NCI-H774 (cell line): ENCODE measurements at regions not wholly inside any gene's neighbourhood (a gene's known extent, or its start where the extent isn't known, plus 50 kb on each side); places are given as distances from the start of the nearest gene placed in this dataset.
"Not testable (repeated sequence)": the region's sequence is repeated elsewhere in the genome, so short reads cannot be mapped to it uniquely, and the experiment has no call there.

ENCODE experiments used
- DNase-seq: peaks from one replicate; lab custom pipeline; 2025; lab: John Stamatoyannopoulos, UW

- no peak for DNase-seq
Measured at GRCh38 chr20:57999465-58000111, 228.9 kb downstream of the ANKRD60 start.

- no peak for DNase-seq
Measured at GRCh38 chr20:57998981-57999464, 229.4 kb downstream of the ANKRD60 start.

GRCh38 chr20:57998276-57998675 lies 230.2 kb downstream of the ANKRD60 start:
- DNase-seq = no peak

GRCh38 chr20:57996936-57997890 lies 231.2 kb downstream of the ANKRD60 start:
- no peak for DNase-seq

- no peak for DNase-seq
Measured at GRCh38 chr20:57996465-57996864, 232.0 kb downstream of the ANKRD60 start.

GRCh38 chr20:57995381-57995977 lies 233.0 kb downstream of the ANKRD60 start:
- DNase-seq = no peak

GRCh38 chr20:57993716-57994431 lies 234.6 kb downstream of the ANKRD60 start:
- DNase-seq = no peak

- no peak for DNase-seq
Measured at GRCh38 chr20:57991211-57991881, 237.1 kb downstream of the ANKRD60 start.

GRCh38 chr20:57990396-57990987 lies 238.0 kb downstream of the ANKRD60 start:
- DNase-seq = no peak

GRCh38 chr20:57988828-57989227 lies 239.6 kb downstream of the ANKRD60 start:
- no peak for DNase-seq

GRCh38 chr20:57988422-57988821 lies 240.0 kb downstream of the ANKRD60 start:
- no peak for DNase-seq

GRCh38 chr20:57987659-57988058 lies 240.8 kb downstream of the ANKRD60 start:
- DNase-seq = no peak

- no peak for DNase-seq
Measured at GRCh38 chr20:57986666-57987065, 241.8 kb downstream of the ANKRD60 start.

- DNase-seq = no peak
Measured at GRCh38 chr20:57985278-57985677, 243.2 kb downstream of the ANKRD60 start.

GRCh38 chr20:57983082-57983481 lies 245.4 kb downstream of the ANKRD60 start:
- no peak for DNase-seq

- DNase-seq = no peak
Measured at GRCh38 chr20:57980506-57980905, 247.9 kb downstream of the ANKRD60 start.

- DNase-seq = no peak
Measured at GRCh38 chr20:57977569-57977968, 250.9 kb downstream of the ANKRD60 start.

GRCh38 chr20:57977141-57977540 lies 251.3 kb downstream of the ANKRD60 start:
- no peak for DNase-seq

- no peak for DNase-seq
Measured at GRCh38 chr20:57974863-57975262, 253.6 kb downstream of the ANKRD60 start.

- no peak for DNase-seq
Measured at GRCh38 chr20:57973886-57974285, 254.6 kb downstream of the ANKRD60 start.

- not testable (repeated sequence) for DNase-seq
Measured at GRCh38 chr20:57971583-57971982, 256.9 kb downstream of the ANKRD60 start.
